ENCODE measurements at regions not wholly inside any gene's neighbourhood (a gene's known extent, or its start where the extent isn't known, plus 50 kb on each side); places are given as distances from the start of the nearest gene placed in this dataset.

GRCh38 chr14:101193845-101194372, 290.4 kb upstream of the RTL1 start:
- ATAC-seq (no peak), DNase-seq (no peak)

DNA sequence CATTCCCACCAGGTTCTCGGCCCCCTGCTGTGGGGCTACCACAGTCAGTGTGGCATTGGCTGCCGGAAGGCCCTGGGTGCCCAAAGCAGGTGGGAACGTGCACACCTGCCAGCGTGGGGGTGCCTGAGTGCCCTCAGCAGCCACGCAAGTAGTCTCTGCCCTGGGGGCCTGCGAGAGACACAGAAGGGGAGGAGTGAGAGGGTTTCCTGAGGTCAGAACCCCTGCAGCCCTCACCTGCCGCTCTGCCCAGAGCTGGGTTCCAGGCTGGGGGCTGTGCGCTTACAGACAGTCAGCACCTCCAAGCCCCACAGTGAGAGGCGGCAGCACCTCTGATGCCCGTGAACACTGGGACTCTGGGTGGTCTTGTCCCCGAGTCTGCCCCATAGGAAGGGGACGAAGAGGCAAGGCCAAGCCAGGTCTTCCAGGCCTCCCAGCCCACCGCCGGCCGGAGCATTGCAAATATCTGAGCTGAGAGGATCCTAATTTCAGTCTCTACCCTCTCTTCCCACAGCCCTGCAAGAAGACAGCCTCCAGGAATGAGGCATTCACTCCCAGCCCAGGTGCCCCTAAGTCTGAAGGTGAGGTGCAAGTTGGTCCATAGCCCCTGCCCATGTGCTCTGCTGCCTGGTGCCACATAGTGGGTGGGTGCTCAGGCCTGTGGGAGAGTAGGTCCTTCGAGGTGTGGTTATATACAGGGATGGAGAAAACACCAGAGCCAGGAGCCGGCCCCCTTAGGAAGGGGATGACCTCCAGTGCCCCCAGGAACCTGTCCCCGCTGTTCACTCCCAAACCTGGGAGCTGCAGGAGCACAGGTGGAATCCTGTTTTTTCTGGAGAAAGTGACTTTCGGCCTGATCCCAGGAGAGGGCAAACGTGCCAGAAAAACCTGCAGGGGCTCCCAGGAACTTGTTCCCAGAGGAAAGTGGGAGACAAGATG, 291.1 kb upstream of the RTL1 start:
- no peak for DNase-seq

GRCh38 chr14:101195309-101195901, 291.9 kb upstream of the RTL1 start:
- DNase-seq (no peak), ATAC-seq (no peak)

More for the DNA sequence above, 291.1 kb upstream of the RTL1 start:
- ATAC-seq: no peak

- ATAC-seq (no peak), DNase-seq (no peak)
Observed at GRCh38 chr14:101196051-101196712, 292.7 kb upstream of the RTL1 start.

DNA sequence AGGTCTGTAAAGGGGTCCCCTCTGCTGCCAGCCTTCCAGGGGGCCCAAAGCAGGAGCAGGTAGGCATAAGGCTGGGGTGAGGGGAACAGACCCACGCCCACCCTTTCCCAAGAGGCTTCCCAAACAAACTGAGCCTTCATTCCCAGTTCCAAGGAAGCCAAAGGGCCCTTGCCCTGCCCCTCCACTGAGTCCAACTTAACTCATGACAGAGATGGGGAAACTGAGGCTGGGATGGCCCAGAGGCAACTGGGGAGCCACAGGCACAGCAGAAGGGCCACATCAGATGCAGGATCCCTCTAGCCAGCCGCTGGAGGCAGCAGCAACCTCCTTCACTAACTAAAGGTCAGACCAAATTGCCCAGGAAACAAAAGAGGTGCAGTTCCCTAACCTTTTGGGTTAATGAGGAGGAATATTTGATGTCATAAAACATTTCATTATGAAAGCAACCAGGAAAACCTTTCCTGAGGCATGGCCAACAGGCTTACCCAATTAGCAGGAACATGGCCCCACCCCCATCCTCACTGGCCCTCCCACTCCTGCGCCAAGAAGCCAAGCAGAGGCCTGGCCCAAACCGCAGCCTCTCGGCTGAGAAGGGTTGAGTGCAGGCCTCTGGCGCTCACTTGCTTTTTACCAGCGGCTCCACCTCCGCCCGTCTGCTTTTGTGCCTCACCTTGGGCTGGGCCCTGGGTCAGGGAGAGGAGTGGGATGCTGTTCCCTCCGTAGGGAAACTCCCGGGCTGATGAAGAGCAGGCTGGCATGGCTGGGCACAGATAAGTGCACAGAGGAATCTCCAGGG, 293.5 kb upstream of the RTL1 start:
- ATAC-seq: no peak
- DNase-seq: no peak

DNA sequence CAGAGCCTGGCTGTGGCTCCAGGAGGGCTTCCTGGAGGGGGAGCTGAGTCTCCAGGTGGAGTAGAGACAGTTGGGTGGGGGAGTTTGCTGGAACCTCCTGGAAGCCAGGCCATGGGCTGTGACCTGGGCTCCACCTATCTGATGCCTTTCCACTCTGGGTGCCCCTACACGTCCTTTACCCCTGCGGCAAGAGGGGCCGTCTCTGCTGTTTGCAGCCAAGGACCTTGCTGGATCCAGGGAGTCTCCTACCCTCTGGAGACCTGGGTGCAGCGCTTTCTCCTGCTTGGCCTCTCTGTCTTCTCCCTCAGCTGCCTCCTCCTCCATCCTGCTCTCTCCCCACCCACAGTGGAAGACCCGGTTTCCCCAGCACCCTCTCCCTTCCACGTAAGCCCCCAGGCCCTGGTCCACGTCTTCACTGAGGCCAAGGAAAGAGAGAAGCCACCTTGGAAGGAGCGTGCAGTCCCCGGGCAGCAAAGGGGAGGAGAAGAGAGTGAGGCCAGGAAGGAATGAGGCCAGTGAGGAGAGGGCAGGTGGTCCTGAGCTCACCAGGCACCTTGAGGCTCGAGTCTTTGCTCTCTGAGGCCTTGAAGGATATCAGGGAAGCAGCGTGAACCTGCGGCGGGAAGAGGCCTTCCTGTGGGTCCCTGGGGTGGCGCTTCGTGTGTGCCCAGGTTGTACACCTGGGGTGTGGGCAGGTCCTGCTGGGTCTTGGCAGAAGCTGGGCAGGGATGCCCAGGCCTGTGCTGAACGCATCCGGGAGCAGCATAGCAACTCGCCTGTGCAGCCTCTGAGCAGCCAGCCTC, 294.3 kb upstream of the RTL1 start:
- DNase-seq: no peak
- no peak for ATAC-seq

- DNase-seq (no peak), ATAC-seq (no peak)
Observed at GRCh38 chr14:101198398-101199027, 295.0 kb upstream of the RTL1 start.

GRCh38 chr14:101199028-101199770, 295.7 kb upstream of the RTL1 start:
- ATAC-seq (no peak), DNase-seq (no peak)

- ATAC-seq (no peak), DNase-seq (no peak)
Observed at GRCh38 chr14:101200008-101200649, 296.6 kb upstream of the RTL1 start.

- no peak for ATAC-seq
- no peak for DNase-seq
Observed at GRCh38 chr14:101200650-101201516, 297.4 kb upstream of the RTL1 start.

DNA sequence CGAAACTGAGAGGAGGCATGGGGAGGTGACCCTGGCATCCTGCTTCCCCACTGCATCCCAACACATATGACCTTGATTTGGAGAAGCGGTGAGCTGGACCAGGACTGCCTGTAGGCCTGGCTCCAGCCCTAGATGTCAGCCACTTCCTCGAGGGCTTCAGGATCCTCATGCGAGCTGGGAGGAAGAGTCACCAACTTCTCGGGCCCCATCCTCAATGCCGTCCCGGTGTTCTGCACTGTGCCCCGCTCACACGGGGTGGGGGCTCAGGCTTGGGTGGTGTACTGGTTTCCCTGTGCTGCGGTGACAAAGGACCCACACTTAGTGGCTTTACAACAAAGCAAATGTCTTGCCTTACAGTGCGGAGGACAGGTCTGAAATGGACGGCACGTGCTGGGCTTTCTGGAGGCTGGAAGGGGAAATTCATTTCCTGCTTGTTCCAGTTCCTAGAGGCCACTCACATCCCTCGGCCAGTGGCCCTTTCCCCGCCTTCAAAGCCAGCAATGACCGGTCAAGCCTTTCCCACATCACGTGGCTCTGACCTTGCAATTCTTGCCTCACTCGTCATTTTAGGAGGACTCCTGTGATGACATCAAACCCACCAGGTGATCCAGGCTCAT, 298.1 kb upstream of the RTL1 start:
- no peak for ATAC-seq
- no peak for DNase-seq

DNA sequence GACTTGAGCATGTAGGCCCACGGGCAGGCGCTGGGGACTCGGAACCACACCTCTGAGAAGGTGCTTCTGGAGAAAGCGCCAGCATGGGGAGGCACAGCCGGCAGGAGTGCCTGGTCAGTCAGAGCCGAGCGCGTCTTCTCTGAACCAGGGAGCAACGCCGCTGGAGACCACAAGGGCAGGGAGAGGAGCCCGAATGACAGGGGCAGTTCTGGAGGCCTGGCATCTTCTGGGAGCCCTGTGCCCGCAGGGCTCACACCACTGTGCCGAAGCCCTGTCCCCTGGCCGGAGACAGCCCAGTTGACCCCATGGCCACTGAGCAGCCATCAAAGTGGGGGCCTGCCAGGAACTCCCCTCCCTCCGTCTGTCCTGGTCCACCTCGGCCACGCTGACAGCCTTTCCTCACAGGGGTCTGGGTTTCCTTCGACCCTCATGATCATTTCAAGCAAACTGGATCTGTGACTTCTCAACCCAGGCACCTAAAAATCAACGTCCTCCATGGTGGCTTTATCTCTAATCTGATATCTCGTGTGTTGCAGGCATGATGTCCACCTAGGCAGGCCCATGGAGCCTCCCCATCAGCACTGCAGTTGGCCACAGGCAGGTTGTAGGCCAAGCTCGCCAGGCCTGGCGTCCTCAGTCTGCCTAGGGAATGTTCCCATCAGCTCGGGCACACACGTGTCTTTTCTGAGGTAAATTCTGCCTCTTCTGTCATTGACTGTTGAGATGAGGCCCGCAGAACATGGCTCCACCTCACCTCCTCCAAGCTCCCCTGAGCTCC, 299.3 kb upstream of the RTL1 start:
- DNase-seq: no peak
- ATAC-seq: no peak

GRCh38 chr14:101206556-101206955, 303.0 kb upstream of the RTL1 start:
- ATAC-seq (no peak), DNase-seq (no peak)

GRCh38 chr14:101207041-101207440, 303.5 kb upstream of the RTL1 start:
- ATAC-seq (no peak), DNase-seq (no peak)

DNA sequence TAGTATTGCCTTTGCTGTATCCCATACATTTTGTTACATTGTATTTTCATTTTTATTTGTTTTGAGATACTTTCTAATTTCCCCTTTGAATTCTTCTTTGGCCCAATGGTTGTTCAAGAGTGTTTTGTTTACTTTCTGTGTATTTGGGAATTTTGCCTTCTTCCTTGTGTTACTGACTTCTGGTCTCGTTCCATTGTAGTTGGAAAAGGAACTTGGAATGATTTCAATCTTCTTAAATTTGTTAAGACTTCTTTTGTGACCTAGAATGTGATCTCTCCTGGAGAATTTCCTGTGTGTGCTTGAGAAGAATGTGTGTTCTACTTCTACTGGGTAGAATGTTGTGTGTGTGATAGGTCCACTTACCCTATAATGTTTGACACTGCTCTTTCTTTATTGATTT, 304.4 kb upstream of the RTL1 start:
- ATAC-seq (no peak), DNase-seq (no peak)

GRCh38 chr14:101209594-101209993, 306.1 kb upstream of the RTL1 start:
- no peak for DNase-seq
- no peak for ATAC-seq

- no peak for ATAC-seq
Observed at GRCh38 chr14:101215266-101215665, 311.7 kb upstream of the RTL1 start.

More at GRCh38 chr14:101215266-101215665, 311.7 kb upstream of the RTL1 start:
- DNase-seq: no peak
